Fibroblast of lung (primary cell): ENCODE measurements at regions not wholly inside any gene's neighbourhood (a gene's known extent, or its start where the extent isn't known, plus 50 kb on each side); places are given as distances from the start of the nearest gene placed in this dataset.

Source experiments
- DNase-seq, 2 donors: peaks; one replicate each; pipeline versions ENCODE4 v3.0.0 to v3.0.0-alpha.2; 2010; ENCODE audit warnings: low read depth in 2 of 2
- H2AFZ ChIP-seq: 2 replicates; pipeline ENCODE4 v1.5.1; 2012; ENCODE audit warnings: low read length, control low read depth, inconsistent platforms
- H3K27ac ChIP-seq: 2 replicates; pipeline ENCODE4 v1.5.1; 2011; ENCODE audit warnings: low read length, control low read depth; ENCODE audit not compliant: insufficient read depth
- H3K27me3 ChIP-seq: 2 replicates; pipeline ENCODE4 v1.5.1; 2011; ENCODE audit warnings: mild to moderate bottlenecking, low read length; ENCODE audit not compliant: control insufficient read depth, insufficient read depth
- H3K36me3 ChIP-seq: 2 replicates; pipeline ENCODE4 v1.5.1; 2011; ENCODE audit warnings: low read length; ENCODE audit not compliant: control insufficient read depth, insufficient read depth
- H3K4me1 ChIP-seq: 2 replicates; pipeline ENCODE4 v1.5.1; 2011; ENCODE audit warnings: low read length; ENCODE audit not compliant: control insufficient read depth, insufficient read depth; ENCODE audit errors: extremely low read depth
- H3K4me2 ChIP-seq: 2 replicates; pipeline ENCODE4 v1.5.1; 2011; ENCODE audit warnings: low read length, control low read depth; ENCODE audit not compliant: insufficient read depth; ENCODE audit errors: extremely low read depth
- H3K4me3 ChIP-seq, 4 experiments: fragments of 200-600 bp in 1 of 4; sonication (generic) in 1 of 4; replicated peaks in 1 of 4; 2 replicates each; pipeline ENCODE4 v1.5.1; 2011 to 2016; ENCODE audit warnings: low read length in 4 of 4, low read depth in 3 of 4, mild to moderate bottlenecking in 3 of 4, control low read depth in 2 of 4, inconsistent platforms in 1 of 4, mixed read lengths in 1 of 4; ENCODE audit not compliant: insufficient read depth in 1 of 4; ENCODE audit errors: control extremely low read depth in 1 of 4
- H3K79me2 ChIP-seq: 2 replicates; pipeline ENCODE4 v1.5.1; 2012; ENCODE audit warnings: mild to moderate bottlenecking, low read length, inconsistent platforms; ENCODE audit not compliant: control insufficient read depth, insufficient read depth
- H3K9ac ChIP-seq: 2 replicates; pipeline ENCODE4 v1.5.1; 2011; ENCODE audit warnings: mild to moderate bottlenecking, low read length, control low read depth; ENCODE audit not compliant: insufficient read depth
- H3K9me3 ChIP-seq: 2 replicates; pipeline ENCODE4 v1.5.1; 2012; ENCODE audit warnings: low read depth, low read length; ENCODE audit not compliant: control insufficient read depth, insufficient read depth
- H4K20me1 ChIP-seq: 2 replicates; pipeline ENCODE4 v1.5.1; 2011; ENCODE audit warnings: low read length; ENCODE audit not compliant: control insufficient read depth, insufficient read depth; ENCODE audit errors: extremely low read depth
- EZH2 ChIP-seq: IDR thresholded peaks from 2 replicates; pipeline ENCODE4 v1.5.1; 2012; ENCODE audit warnings: low read length, control low read depth, mild to moderate bottlenecking; ENCODE audit errors: missing control alignments
- TF ChIP-seq, protein P1 (sequence below), 2 donors: IDR thresholded peaks in 1 of 2; conservative IDR thresholded peaks in 1 of 2; 1 replicate in 1 of 2; 2 replicates in 1 of 2; pipeline ENCODE4 v1.5.1; 2011 to 2012; ENCODE audit warnings: low read length in 2 of 2, control low read depth in 1 of 2, inconsistent platforms in 1 of 2, low read depth in 1 of 2, mild to moderate bottlenecking in 1 of 2

DNA sequence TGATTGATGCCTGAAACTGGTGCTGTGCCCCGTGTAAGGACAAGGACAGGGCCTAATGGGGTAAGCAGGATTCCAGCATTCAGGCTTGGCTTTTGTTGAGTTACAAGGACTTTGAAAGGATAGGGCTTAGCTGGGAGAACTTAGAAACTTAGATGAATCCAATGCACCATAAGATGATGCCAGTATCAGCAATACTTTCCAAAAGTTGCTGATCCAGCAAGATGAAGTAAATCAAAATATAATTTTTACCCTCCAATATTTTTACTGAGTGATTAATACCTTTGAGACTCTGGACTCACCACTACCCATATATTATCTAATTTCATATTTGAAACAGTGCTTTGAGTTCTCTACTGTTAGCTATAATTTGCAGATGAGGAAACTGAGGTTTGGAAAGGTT lies 354.5 kb upstream of the ATP5MC3 start:
- no peaks in the 10 kb centered on the region for H3K9me3 ChIP-seq
- H3K4me3 ChIP-seq = no peak overlapping the region
- no peaks in the 10 kb centered on the region for H3K27me3 ChIP-seq
- no peak for DNase-seq
- no peak overlapping the region for H3K9ac ChIP-seq
- H3K27ac ChIP-seq = no peak overlapping the region
- no peaks in the 10 kb centered on the region for H3K36me3 ChIP-seq
- no peak for TF ChIP-seq EZH2
- TF ChIP-seq, protein P1, sequence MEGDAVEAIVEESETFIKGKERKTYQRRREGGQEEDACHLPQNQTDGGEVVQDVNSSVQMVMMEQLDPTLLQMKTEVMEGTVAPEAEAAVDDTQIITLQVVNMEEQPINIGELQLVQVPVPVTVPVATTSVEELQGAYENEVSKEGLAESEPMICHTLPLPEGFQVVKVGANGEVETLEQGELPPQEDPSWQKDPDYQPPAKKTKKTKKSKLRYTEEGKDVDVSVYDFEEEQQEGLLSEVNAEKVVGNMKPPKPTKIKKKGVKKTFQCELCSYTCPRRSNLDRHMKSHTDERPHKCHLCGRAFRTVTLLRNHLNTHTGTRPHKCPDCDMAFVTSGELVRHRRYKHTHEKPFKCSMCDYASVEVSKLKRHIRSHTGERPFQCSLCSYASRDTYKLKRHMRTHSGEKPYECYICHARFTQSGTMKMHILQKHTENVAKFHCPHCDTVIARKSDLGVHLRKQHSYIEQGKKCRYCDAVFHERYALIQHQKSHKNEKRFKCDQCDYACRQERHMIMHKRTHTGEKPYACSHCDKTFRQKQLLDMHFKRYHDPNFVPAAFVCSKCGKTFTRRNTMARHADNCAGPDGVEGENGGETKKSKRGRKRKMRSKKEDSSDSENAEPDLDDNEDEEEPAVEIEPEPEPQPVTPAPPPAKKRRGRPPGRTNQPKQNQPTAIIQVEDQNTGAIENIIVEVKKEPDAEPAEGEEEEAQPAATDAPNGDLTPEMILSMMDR (conservative IDR thresholded peaks at IDR 0.05 in 1 of 2, IDR thresholded peaks at IDR 0.05 in 1 of 2; ENCODE audit: low read depth in 1 of 2, low read length in 2 of 2) = no peak
- no peaks in the 10 kb centered on the region for H3K79me2 ChIP-seq
- no peaks in the 10 kb centered on the region for H3K4me1 ChIP-seq
- no peaks in the 10 kb centered on the region for H4K20me1 ChIP-seq
- no peak overlapping the region for H3K4me2 ChIP-seq
- H2AFZ ChIP-seq = no peak overlapping the region

GRCh38 chr2:175535631-175536030 lies 354.1 kb upstream of the ATP5MC3 start:
- Histone ChIP-seq H3K27me3 (no peaks in the 10 kb centered on the region), H3K9ac (no peak overlapping the region), H2AFZ (no peak overlapping the region), H3K27ac (no peak overlapping the region), H3K9me3 (no peaks in the 10 kb centered on the region), H3K36me3 (no peaks in the 10 kb centered on the region), H3K4me2 (no peak overlapping the region), H4K20me1 (no peaks in the 10 kb centered on the region), H3K4me3 (no peak overlapping the region), H3K79me2 (no peaks in the 10 kb centered on the region), H3K4me1 (no peaks in the 10 kb centered on the region)
- DNase-seq = no peak
- no peak for TF ChIP-seq EZH2
- TF ChIP-seq, protein P1 (conservative IDR thresholded peaks at IDR 0.05 in 1 of 2, IDR thresholded peaks at IDR 0.05 in 1 of 2; ENCODE audit: low read depth in 1 of 2, low read length in 2 of 2) = no peak

DNA sequence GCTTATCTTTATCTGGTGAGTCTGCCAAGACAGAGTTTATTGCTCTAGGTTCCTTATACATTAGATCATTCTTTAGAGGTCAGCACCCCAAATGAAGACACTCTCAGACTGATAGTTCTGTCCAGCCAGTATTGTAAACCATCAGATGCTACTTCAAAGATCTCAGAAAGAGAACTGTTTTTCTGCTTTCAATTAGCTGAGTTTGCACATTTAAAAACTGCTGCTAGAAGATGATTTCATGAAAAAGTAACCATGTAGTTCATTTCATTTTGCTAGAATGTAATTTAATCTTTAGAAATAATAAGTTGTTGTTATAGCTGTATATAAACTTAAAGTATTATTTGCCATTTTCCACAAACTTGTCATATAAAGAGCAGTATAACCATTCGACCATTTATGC lies 344.5 kb upstream of the ATP5MC3 start:
- no peak for DNase-seq
- no peaks in the 10 kb centered on the region for H4K20me1 ChIP-seq
- H3K4me1 ChIP-seq = no peaks in the 10 kb centered on the region
- no peak overlapping the region for H3K4me2 ChIP-seq
- no peak overlapping the region for H2AFZ ChIP-seq
- H3K36me3 ChIP-seq = no peaks in the 10 kb centered on the region
- no peaks in the 10 kb centered on the region for H3K27me3 ChIP-seq
- no peak for TF ChIP-seq EZH2
- TF ChIP-seq, protein P1 (conservative IDR thresholded peaks at IDR 0.05 in 1 of 2, IDR thresholded peaks at IDR 0.05 in 1 of 2; ENCODE audit: low read depth in 1 of 2, low read length in 2 of 2) = no peak
- H3K27ac ChIP-seq = no peak overlapping the region
- no peak overlapping the region for H3K9ac ChIP-seq
- no peaks in the 10 kb centered on the region for H3K9me3 ChIP-seq
- H3K4me3 ChIP-seq = no peak overlapping the region
- no peaks in the 10 kb centered on the region for H3K79me2 ChIP-seq
